ENCODE measurements at regions not wholly inside any gene's neighbourhood (a gene's known extent, or its start where the extent isn't known, plus 50 kb on each side); places are given as distances from the start of the nearest gene placed in this dataset.

GRCh38 chr12:53830631-53831030 is 78.9 kb upstream of the CISTR start:
- TF ChIP-seq, protein P1, sequence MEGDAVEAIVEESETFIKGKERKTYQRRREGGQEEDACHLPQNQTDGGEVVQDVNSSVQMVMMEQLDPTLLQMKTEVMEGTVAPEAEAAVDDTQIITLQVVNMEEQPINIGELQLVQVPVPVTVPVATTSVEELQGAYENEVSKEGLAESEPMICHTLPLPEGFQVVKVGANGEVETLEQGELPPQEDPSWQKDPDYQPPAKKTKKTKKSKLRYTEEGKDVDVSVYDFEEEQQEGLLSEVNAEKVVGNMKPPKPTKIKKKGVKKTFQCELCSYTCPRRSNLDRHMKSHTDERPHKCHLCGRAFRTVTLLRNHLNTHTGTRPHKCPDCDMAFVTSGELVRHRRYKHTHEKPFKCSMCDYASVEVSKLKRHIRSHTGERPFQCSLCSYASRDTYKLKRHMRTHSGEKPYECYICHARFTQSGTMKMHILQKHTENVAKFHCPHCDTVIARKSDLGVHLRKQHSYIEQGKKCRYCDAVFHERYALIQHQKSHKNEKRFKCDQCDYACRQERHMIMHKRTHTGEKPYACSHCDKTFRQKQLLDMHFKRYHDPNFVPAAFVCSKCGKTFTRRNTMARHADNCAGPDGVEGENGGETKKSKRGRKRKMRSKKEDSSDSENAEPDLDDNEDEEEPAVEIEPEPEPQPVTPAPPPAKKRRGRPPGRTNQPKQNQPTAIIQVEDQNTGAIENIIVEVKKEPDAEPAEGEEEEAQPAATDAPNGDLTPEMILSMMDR (conservative IDR thresholded peaks at IDR 0.05; ENCODE audit: low read depth, low read length), result no peak
- DNase-seq (ENCODE audit: low read depth), result no peak
- no peak overlapping the region for H3K4me3 ChIP-seq (ENCODE audit: low read depth, low read length)

- TF ChIP-seq, protein P1 (conservative IDR thresholded peaks at IDR 0.05; ENCODE audit: low read depth, low read length), result no peak
- no peak for DNase-seq (ENCODE audit: low read depth)
- no peak overlapping the region for H3K4me3 ChIP-seq (ENCODE audit: low read depth, low read length)
These were observed 84.4 kb upstream of the CISTR start for GRCh38 chr12:53836119-53836655.

DNA sequence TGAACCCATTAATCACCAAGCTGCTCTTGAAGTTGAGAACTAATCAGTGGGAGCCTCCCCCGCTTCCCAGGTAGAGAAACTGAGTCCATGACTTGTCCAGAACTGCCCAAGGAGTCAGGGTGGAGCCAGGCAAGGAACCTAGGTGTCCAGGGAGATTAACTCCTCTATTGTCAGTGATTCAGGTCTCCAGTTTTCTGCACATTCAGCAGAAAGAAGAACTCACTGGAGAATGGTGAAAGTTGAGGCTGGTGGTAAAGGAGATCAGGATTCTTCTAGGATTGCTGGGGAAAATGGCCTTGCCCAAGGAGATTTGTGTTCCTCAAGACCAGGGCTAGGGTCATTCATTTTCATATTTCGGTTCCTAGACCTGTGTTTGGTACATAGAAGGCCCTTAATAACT is 87.2 kb upstream of the CISTR start:
- no peak for DNase-seq (ENCODE audit: low read depth)
- no peak overlapping the region for H3K4me3 ChIP-seq (ENCODE audit: low read depth, low read length)
- TF ChIP-seq, protein P1 (conservative IDR thresholded peaks at IDR 0.05; ENCODE audit: low read depth, low read length), result no peak

- H3K4me3 ChIP-seq (ENCODE audit: low read depth, low read length), result no peak overlapping the region
- TF ChIP-seq, protein P1 (conservative IDR thresholded peaks at IDR 0.05; ENCODE audit: low read depth, low read length), result no peak
- no peak for DNase-seq (ENCODE audit: low read depth)
These were observed 88.5 kb upstream of the CISTR start for GRCh38 chr12:53840316-53840715.

DNA sequence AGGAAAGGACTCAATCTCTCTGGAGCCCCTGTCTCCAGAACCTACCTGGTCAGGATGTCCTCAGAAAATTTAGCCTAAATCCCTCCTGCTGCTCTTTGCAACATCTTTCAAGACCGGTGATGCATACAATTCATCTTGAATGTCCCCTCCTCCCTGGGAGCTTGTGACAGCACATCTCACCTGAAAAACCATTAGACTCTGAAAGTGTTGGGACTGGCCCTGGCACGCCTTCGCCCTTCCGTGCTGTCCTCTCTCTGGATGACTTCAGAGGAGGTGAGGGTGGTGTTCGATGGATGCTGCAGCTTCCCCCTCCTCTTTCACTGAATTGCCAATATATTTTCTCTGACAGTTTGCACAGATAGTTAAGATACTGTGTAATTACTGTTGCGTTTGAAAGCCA is 90.9 kb upstream of the CISTR start:
- no peak overlapping the region for H3K4me3 ChIP-seq (ENCODE audit: low read depth, low read length)
- DNase-seq (ENCODE audit: low read depth), result no peak
- TF ChIP-seq, protein P1 (conservative IDR thresholded peaks at IDR 0.05; ENCODE audit: low read depth, low read length), result no peak

DNA sequence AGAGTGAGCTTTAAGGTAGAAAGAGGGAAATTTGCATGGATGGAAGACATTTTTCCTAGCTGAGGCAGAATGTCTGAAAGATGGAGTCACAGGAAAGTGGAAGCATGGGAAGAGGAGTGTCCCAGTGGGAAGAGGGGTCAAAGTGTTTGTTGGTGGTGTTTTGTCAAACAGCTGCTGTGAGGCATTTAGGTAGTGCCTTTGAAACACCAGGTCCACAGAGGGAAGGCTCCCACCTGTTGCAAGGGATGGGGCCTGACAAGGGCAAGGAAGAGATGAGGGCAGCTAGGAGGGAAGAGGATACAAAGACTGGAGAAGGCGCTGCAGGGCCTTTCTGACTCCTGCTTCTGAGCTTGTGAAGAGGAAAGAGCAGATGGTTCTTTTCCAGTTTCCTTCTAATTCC is 91.8 kb upstream of the CISTR start:
- no peak for DNase-seq (ENCODE audit: low read depth)
- H3K4me3 ChIP-seq (ENCODE audit: low read depth, low read length), result no peak overlapping the region
- TF ChIP-seq, protein P1 (conservative IDR thresholded peaks at IDR 0.05; ENCODE audit: low read depth, low read length), result no peak

All from epithelial cell of proximal tubule (primary cell).